K562 (cell line): ENCODE measurements at regions not wholly inside any gene's neighbourhood (a gene's known extent, or its start where the extent isn't known, plus 50 kb on each side); places are given as distances from the start of the nearest gene placed in this dataset.

Experiments
- BRD9 ChIP-seq: fragments of 450-650 bp; IDR thresholded peaks from 2 replicates; pipeline ENCODE4 v1.6.1; 2018; ENCODE audit warnings: low read depth; ENCODE audit not compliant: partially characterized antibody
- CHD1 ChIP-seq: fragments of 200-600 bp; sonication (generic); IDR thresholded peaks from one replicate; pipeline ENCODE4 v1.6.1; 2012; ENCODE audit warnings: mild to moderate bottlenecking, moderate library complexity, low read length, inconsistent platforms
- CHD2 ChIP-seq: IDR thresholded peaks from 2 replicates; pipeline ENCODE4 v1.6.1; 2011; ENCODE audit warnings: low read depth, low read length
- DACH1 ChIP-seq: fragments of 450-650 bp; IDR thresholded peaks from 2 replicates; pipeline ENCODE4 v1.6.1; 2018; ENCODE audit not compliant: partially characterized antibody
- ERF ChIP-seq: fragments of 450-650 bp; formaldehyde crosslinking; IDR thresholded peaks from 2 replicates; pipeline ENCODE4 v1.4.0; 2020; ENCODE audit warnings: mild to moderate bottlenecking, mixed read lengths
- POLR2A ChIP-seq: fragments of 450-650 bp; conservative IDR thresholded peaks from 2 replicates; pipeline ENCODE4 v1.6.1; 2016
- SP1 ChIP-seq: sonication (generic); formaldehyde crosslinking; IDR thresholded peaks from 2 replicates; pipeline ENCODE4 v1.8.1; 2022; ENCODE audit warnings: mild to moderate bottlenecking, missing genetic modification reagents
- ZNF263 ChIP-seq: sonication (generic); formaldehyde crosslinking; IDR thresholded peaks from 2 replicates; pipeline ENCODE4 v1.8.0; 2022; ENCODE audit warnings: mild to moderate bottlenecking, missing genetic modification reagents, borderline replicate concordance
- TF ChIP-seq, protein P1 (sequence below): sonication (generic); formaldehyde crosslinking; IDR thresholded peaks from 2 replicates; pipeline ENCODE4 v1.8.0; 2023; ENCODE audit warnings: mild to moderate bottlenecking, missing genetic modification reagents
- TF ChIP-seq, protein P2 (sequence below): sonication (generic); formaldehyde crosslinking; IDR thresholded peaks from 2 replicates; pipeline ENCODE4 v1.5.0; 2020; ENCODE audit warnings: missing genetic modification reagents

DNA sequence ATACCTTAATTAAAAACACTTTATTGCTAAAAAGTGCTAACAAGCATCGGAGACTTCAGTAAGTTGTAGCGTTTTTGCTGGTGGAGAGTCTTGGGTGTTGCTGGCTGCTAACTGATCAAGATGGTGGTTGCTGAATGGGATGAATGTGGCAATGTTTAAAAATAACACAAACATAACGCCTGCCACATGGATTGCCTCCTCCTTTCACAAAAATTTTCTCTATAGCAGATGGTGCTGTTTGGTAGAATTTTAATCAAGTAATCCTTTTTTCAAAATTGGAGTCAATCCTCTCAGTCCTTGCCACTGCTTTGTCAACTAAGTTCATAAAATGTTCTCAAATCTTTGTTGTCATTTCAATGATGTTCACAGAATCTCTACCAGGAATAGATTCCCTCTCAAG lies 466.8 kb upstream of the TECRL start:
- no peak for TF ChIP-seq POLR2A
- TF ChIP-seq ERF (CRISPR knock-in tag) = no peak
- no peak for TF ChIP-seq DACH1
- TF ChIP-seq, protein P1, sequence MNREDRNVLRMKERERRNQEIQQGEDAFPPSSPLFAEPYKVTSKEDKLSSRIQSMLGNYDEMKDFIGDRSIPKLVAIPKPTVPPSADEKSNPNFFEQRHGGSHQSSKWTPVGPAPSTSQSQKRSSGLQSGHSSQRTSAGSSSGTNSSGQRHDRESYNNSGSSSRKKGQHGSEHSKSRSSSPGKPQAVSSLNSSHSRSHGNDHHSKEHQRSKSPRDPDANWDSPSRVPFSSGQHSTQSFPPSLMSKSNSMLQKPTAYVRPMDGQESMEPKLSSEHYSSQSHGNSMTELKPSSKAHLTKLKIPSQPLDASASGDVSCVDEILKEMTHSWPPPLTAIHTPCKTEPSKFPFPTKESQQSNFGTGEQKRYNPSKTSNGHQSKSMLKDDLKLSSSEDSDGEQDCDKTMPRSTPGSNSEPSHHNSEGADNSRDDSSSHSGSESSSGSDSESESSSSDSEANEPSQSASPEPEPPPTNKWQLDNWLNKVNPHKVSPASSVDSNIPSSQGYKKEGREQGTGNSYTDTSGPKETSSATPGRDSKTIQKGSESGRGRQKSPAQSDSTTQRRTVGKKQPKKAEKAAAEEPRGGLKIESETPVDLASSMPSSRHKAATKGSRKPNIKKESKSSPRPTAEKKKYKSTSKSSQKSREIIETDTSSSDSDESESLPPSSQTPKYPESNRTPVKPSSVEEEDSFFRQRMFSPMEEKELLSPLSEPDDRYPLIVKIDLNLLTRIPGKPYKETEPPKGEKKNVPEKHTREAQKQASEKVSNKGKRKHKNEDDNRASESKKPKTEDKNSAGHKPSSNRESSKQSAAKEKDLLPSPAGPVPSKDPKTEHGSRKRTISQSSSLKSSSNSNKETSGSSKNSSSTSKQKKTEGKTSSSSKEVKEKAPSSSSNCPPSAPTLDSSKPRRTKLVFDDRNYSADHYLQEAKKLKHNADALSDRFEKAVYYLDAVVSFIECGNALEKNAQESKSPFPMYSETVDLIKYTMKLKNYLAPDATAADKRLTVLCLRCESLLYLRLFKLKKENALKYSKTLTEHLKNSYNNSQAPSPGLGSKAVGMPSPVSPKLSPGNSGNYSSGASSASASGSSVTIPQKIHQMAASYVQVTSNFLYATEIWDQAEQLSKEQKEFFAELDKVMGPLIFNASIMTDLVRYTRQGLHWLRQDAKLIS (CRISPR knock-in tag) = no peak
- TF ChIP-seq CHD1 = no peak
- TF ChIP-seq CHD2 = no peak
- TF ChIP-seq, protein P2, sequence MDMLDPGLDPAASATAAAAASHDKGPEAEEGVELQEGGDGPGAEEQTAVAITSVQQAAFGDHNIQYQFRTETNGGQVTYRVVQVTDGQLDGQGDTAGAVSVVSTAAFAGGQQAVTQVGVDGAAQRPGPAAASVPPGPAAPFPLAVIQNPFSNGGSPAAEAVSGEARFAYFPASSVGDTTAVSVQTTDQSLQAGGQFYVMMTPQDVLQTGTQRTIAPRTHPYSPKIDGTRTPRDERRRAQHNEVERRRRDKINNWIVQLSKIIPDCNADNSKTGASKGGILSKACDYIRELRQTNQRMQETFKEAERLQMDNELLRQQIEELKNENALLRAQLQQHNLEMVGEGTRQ (CRISPR knock-in tag) = no peak
- no peak for TF ChIP-seq SP1
- TF ChIP-seq ZNF263 (CRISPR knock-in tag) = no peak
- TF ChIP-seq BRD9 = no peak
